ENCODE measurements at regions not wholly inside any gene's neighbourhood (a gene's known extent, or its start where the extent isn't known, plus 50 kb on each side); places are given as distances from the start of the nearest gene placed in this dataset.

GRCh38 chr15:47340571-47340920, 376.8 kb upstream of the SEMA6D start:
- POLR2A ChIA-PET, result interaction anchor here (0.6 kb wide), 1 partner anchor 54 kb away, joined by 3 read pairs; no protein-coding TSS in a partner anchor

GRCh38 chr15:47349179-47349578, 368.1 kb upstream of the SEMA6D start:
- Histone ChIP-seq H3K9me3 (ENCODE audit: control insufficient read depth, insufficient read depth, low read depth, low read length) (no peaks in the 10 kb centered on the region), H3K27me3 (ENCODE audit: control insufficient read depth, insufficient read depth, low read length) (no peaks in the 10 kb centered on the region), H3K27ac (ENCODE audit: low read length) (no peak overlapping the region), H3K36me3 (ENCODE audit: control insufficient read depth, insufficient read depth, low read length) (no peaks in the 10 kb centered on the region), H3K4me1 (ENCODE audit: control insufficient read depth, insufficient read depth, low read length) (no peaks in the 10 kb centered on the region), H3K4me3 (ENCODE audit: low read depth in 2 of 2, low read length in 2 of 2) (no peak overlapping the region)
- no peak for TF ChIP-seq TCF7L2 (IDR thresholded peaks at IDR 0.05; ENCODE audit: low read depth, low read length)
- no peak for TF ChIP-seq POLR2AphosphoS5 (IDR thresholded peaks at IDR 0.05; ENCODE audit: low read depth, low read length)
- no peak for TF ChIP-seq CTCF (IDR thresholded peaks at IDR 0.05)
- no peak for TF ChIP-seq REST (IDR thresholded peaks at IDR 0.05; ENCODE audit: insufficient read depth in 1 of 2, low read depth in 2 of 2, low read length in 1 of 2)
- TF ChIP-seq SIN3A (IDR thresholded peaks at IDR 0.05; ENCODE audit: borderline replicate concordance, insufficient read depth, low read depth, low read length), result no peak
- intact Hi-C loops (cut with micrococcal nuclease; ENCODE audit: unreplicated experiment), result no loop called here
- ChIA-PET POLR2A (no interaction called here), CTCF (no interaction called here)
- ATAC-seq (no peak), DNase-seq (ENCODE audit: low read depth, low spot score) (no peak)
- in situ Hi-C loops (cut with HindIII; ENCODE audit: low pct_unique_long_range_greater_than_20kb, low sequenced_read_pairs), result no loop called here
- BruUV-seq (replicated peaks), result no TSS peak

More at GRCh38 chr15:47340571-47340920, 376.8 kb upstream of the SEMA6D start:
- Histone ChIP-seq H3K36me3 (ENCODE audit: control insufficient read depth, insufficient read depth, low read length) (no peaks in the 10 kb centered on the region), H3K27ac (ENCODE audit: low read length) (no peak overlapping the region), H3K4me3 (ENCODE audit: low read depth in 2 of 2, low read length in 2 of 2) (no peak overlapping the region), H3K4me1 (ENCODE audit: control insufficient read depth, insufficient read depth, low read length) (no peaks in the 10 kb centered on the region), H3K27me3 (ENCODE audit: control insufficient read depth, insufficient read depth, low read length) (no peaks in the 10 kb centered on the region), H3K9me3 (ENCODE audit: control insufficient read depth, insufficient read depth, low read depth, low read length) (no peaks in the 10 kb centered on the region)
- TF ChIP-seq POLR2AphosphoS5 (IDR thresholded peaks at IDR 0.05; ENCODE audit: low read depth, low read length) (no peak), SIN3A (IDR thresholded peaks at IDR 0.05; ENCODE audit: borderline replicate concordance, insufficient read depth, low read depth, low read length) (no peak)
- intact Hi-C loops (cut with micrococcal nuclease; ENCODE audit: unreplicated experiment) (no loop called here), in situ Hi-C loops (cut with HindIII; ENCODE audit: low pct_unique_long_range_greater_than_20kb, low sequenced_read_pairs) (no loop called here)
- no TSS peak for BruUV-seq (replicated peaks)
- DNase-seq (ENCODE audit: low read depth, low spot score), result no peak
- ATAC-seq, result no peak
- CTCF ChIA-PET, result no interaction called here

GRCh38 chr15:47351501-47351900, 365.8 kb upstream of the SEMA6D start:
- Histone ChIP-seq H3K27ac (ENCODE audit: low read length) (no peak overlapping the region), H3K36me3 (ENCODE audit: control insufficient read depth, insufficient read depth, low read length) (no peaks in the 10 kb centered on the region), H3K27me3 (ENCODE audit: control insufficient read depth, insufficient read depth, low read length) (no peaks in the 10 kb centered on the region), H3K4me3 (ENCODE audit: low read depth in 2 of 2, low read length in 2 of 2) (no peak overlapping the region), H3K4me1 (ENCODE audit: control insufficient read depth, insufficient read depth, low read length) (no peaks in the 10 kb centered on the region), H3K9me3 (ENCODE audit: control insufficient read depth, insufficient read depth, low read depth, low read length) (no peaks in the 10 kb centered on the region)
- in situ Hi-C loops (cut with HindIII; ENCODE audit: low pct_unique_long_range_greater_than_20kb, low sequenced_read_pairs) (no loop called here), intact Hi-C loops (cut with micrococcal nuclease; ENCODE audit: unreplicated experiment) (no loop called here)
- DNase-seq (ENCODE audit: low read depth, low spot score) (no peak), ATAC-seq (no peak)
- no peak for TF ChIP-seq REST (IDR thresholded peaks at IDR 0.05; ENCODE audit: insufficient read depth in 1 of 2, low read depth in 2 of 2, low read length in 1 of 2)
- TF ChIP-seq SIN3A (IDR thresholded peaks at IDR 0.05; ENCODE audit: borderline replicate concordance, insufficient read depth, low read depth, low read length), result no peak
- no peak for TF ChIP-seq CTCF (IDR thresholded peaks at IDR 0.05)
- no peak for TF ChIP-seq POLR2AphosphoS5 (IDR thresholded peaks at IDR 0.05; ENCODE audit: low read depth, low read length)
- no peak for TF ChIP-seq TCF7L2 (IDR thresholded peaks at IDR 0.05; ENCODE audit: low read depth, low read length)
- BruUV-seq (replicated peaks), result no TSS peak
- ChIA-PET POLR2A (no interaction called here), CTCF (no interaction called here)
